ENCODE measurements at regions not wholly inside any gene's neighbourhood (a gene's known extent, or its start where the extent isn't known, plus 50 kb on each side); places are given as distances from the start of the nearest gene placed in this dataset.

GRCh38 chr9:116051528-116051927 lies 102.1 kb upstream of the PAPPA start:
- H3K4me3 ChIP-seq (ENCODE audit: low read depth, low read length) = no peak overlapping the region
- DNase-seq (ENCODE audit: low read depth) = no peak
- TF ChIP-seq CTCF (IDR thresholded peaks at IDR 0.05; ENCODE audit: insufficient read depth, low read depth, low read length) = no peak

- TF ChIP-seq CTCF (IDR thresholded peaks at IDR 0.05; ENCODE audit: insufficient read depth, low read depth, low read length) = no peak
- DNase-seq (ENCODE audit: low read depth) = no peak
- H3K4me3 ChIP-seq (ENCODE audit: low read depth, low read length) = no peak overlapping the region
Measured at GRCh38 chr9:116055536-116055935, 98.1 kb upstream of the PAPPA start.

- no peak for TF ChIP-seq CTCF (IDR thresholded peaks at IDR 0.05; ENCODE audit: insufficient read depth, low read depth, low read length)
- no peak overlapping the region for H3K4me3 ChIP-seq (ENCODE audit: low read depth, low read length)
- peak; percentile 20 for DNase-seq (ENCODE audit: low read depth)
Measured at GRCh38 chr9:116057371-116057770, 96.2 kb upstream of the PAPPA start.

GRCh38 chr9:116058421-116058820 lies 95.2 kb upstream of the PAPPA start:
- H3K4me3 ChIP-seq (ENCODE audit: low read depth, low read length) = no peak overlapping the region
- DNase-seq (ENCODE audit: low read depth) = peak; percentile 83
- no peak for TF ChIP-seq CTCF (IDR thresholded peaks at IDR 0.05; ENCODE audit: insufficient read depth, low read depth, low read length)

GRCh38 chr9:116059466-116059865 lies 94.1 kb upstream of the PAPPA start:
- TF ChIP-seq CTCF (IDR thresholded peaks at IDR 0.05; ENCODE audit: insufficient read depth, low read depth, low read length) = no peak
- DNase-seq (ENCODE audit: low read depth) = peak; percentile 71

GRCh38 chr9:116060631-116061030 lies 93.0 kb upstream of the PAPPA start:
- DNase-seq (ENCODE audit: low read depth) = no peak
- no peak for TF ChIP-seq CTCF (IDR thresholded peaks at IDR 0.05; ENCODE audit: insufficient read depth, low read depth, low read length)
- no peak overlapping the region for H3K4me3 ChIP-seq (ENCODE audit: low read depth, low read length)

More at GRCh38 chr9:116059466-116059865, 94.1 kb upstream of the PAPPA start:
- H3K4me3 ChIP-seq (ENCODE audit: low read depth, low read length) = no peak overlapping the region

- H3K4me3 ChIP-seq (ENCODE audit: low read depth, low read length) = no peak overlapping the region
- TF ChIP-seq CTCF (IDR thresholded peaks at IDR 0.05; ENCODE audit: insufficient read depth, low read depth, low read length) = no peak
Measured at GRCh38 chr9:116061546-116062205, 91.9 kb upstream of the PAPPA start.

More at GRCh38 chr9:116061546-116062205, 91.9 kb upstream of the PAPPA start:
- DNase-seq (ENCODE audit: low read depth) = peak; percentile 66
